Ectodermal cell (in vitro differentiated cells): ENCODE measurements at regions not wholly inside any gene's neighbourhood (a gene's known extent, or its start where the extent isn't known, plus 50 kb on each side); places are given as distances from the start of the nearest gene placed in this dataset.
"Not testable (repeated sequence)": the region's sequence is repeated elsewhere in the genome, so short reads cannot be mapped to it uniquely, and the experiment has no call there.

Experiments
- H3K27ac ChIP-seq: 2 replicates; pipeline ENCODE4 v1.7.0; 2013; ENCODE audit warnings: mild to moderate bottlenecking, low read depth, low read length; ENCODE audit not compliant: insufficient read depth, poor library complexity, severe bottlenecking
- H3K27me3 ChIP-seq: 2 replicates; pipeline ENCODE4 v1.7.0; 2013; ENCODE audit warnings: mild to moderate bottlenecking, low read length; ENCODE audit not compliant: insufficient read depth, control insufficient read depth, poor library complexity, severe bottlenecking
- H3K36me3 ChIP-seq: one replicate; pipeline ENCODE4 v1.7.0; 2013; ENCODE audit warnings: low read length; ENCODE audit not compliant: control insufficient read depth, insufficient read depth
- H3K4me1 ChIP-seq: one replicate; pipeline ENCODE4 v1.7.0; 2013; ENCODE audit warnings: low read length; ENCODE audit not compliant: control insufficient read depth, insufficient read depth
- H3K4me3 ChIP-seq: 2 replicates; pipeline ENCODE4 v1.7.0; 2013; ENCODE audit warnings: low read depth, low read length, control low read depth; ENCODE audit not compliant: insufficient read depth
- H3K9me3 ChIP-seq: 2 replicates; pipeline ENCODE4 v1.7.0; 2013; ENCODE audit warnings: mild to moderate bottlenecking, low read length, moderate library complexity; ENCODE audit not compliant: control insufficient read depth
- WGBS, 2 experiments: methylation state at CpG; one replicate each; pipeline ENCODE4 v1.1.7; 2013; ENCODE audit warnings: missing lambda C conversion rate in 2 of 2; 5-methylcytosine and 5-hydroxymethylcytosine counted together

- no peaks in the 10 kb centered on the region for H3K36me3 ChIP-seq
- H3K9me3 ChIP-seq = no peaks in the 10 kb centered on the region
- WGBS, 2 experiments = 64% methylated on average over 13 of the region's 13 CpGs
- H3K27me3 ChIP-seq = no peaks in the 10 kb centered on the region
- H3K4me3 ChIP-seq = no peak overlapping the region
- H3K4me1 ChIP-seq = peaks cover 7% of the 10 kb centered on the region
- H3K27ac ChIP-seq = no peak overlapping the region
These were observed 79.4 kb downstream of the IGLL1 start for GRCh38 chr22:23500508-23501260.

GRCh38 chr22:23499845-23500500 lies 80.1 kb downstream of the IGLL1 start:
- no peaks in the 10 kb centered on the region for H3K27me3 ChIP-seq
- H3K36me3 ChIP-seq = no peaks in the 10 kb centered on the region
- H3K9me3 ChIP-seq = no peaks in the 10 kb centered on the region
- H3K4me1 ChIP-seq = peaks cover 7% of the 10 kb centered on the region
- no peak overlapping the region for H3K4me3 ChIP-seq
- no peak overlapping the region for H3K27ac ChIP-seq
- WGBS, 2 experiments = 87% methylated on average over 8 of the region's 8 CpGs

DNA sequence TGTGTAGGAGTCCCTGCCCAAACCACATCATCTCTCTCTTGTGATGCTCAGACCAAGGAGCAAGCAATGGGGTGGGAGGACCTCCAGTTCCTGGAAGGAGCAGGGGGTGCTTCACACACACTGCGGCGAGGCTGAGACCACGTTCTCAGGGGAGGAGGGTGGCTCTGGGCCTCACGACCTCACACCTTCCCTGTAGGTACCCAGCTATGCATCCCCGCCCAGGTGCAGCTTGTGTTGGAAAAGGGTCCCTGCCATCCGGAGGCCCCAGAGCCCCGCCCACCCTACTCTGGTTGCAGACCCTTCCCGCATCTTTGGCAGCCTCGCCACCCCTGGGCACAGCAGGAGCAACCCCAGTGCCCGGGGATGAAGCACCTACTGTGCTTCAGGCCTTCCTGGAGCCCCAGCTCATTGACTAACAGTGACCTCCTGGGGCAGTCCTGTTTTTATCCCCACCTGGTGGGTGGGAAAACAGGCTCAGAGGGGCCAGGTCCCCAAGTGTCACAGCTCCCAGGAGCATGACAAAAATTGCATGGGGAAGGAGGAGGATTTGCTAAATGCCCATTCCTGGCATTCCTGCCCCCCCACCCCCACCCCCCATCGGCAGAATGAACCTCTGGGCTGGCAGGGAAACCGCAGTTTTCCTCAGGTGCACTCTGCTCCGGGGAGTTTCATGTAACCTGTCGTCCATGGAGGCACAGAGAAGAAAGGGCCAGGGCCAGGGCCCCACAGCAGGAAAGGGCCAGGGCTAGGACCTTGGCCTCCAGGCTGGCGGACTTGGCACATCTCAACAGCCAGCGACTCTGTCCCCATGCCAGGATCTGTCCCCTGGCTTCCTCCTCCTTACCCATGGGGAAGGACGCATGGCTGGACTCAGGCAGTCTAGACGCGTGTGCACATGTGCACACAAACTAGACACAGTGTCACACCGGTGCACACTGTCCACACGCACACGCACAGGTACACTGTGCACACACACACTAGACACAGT lies 81.0 kb downstream of the IGLL1 start:
- H3K27ac ChIP-seq = no peak overlapping the region
- WGBS, 2 experiments = 66% methylated on average over 22 of the region's 22 CpGs
- H3K9me3 ChIP-seq = no peaks in the 10 kb centered on the region
- peaks cover 7% of the 10 kb centered on the region for H3K4me1 ChIP-seq
- H3K27me3 ChIP-seq = no peaks in the 10 kb centered on the region
- no peaks in the 10 kb centered on the region for H3K36me3 ChIP-seq
- no peak overlapping the region for H3K4me3 ChIP-seq

GRCh38 chr22:23497889-23498288 lies 82.2 kb downstream of the IGLL1 start:
- not testable (repeated sequence) for H3K4me1 ChIP-seq, H3K27me3 ChIP-seq, H3K4me3 ChIP-seq, H3K27ac ChIP-seq, H3K9me3 ChIP-seq, H3K36me3 ChIP-seq
- 90 to 91% methylated on average over 6 of the region's 6 CpGs for WGBS, 2 experiments

- peaks cover 7% of the 10 kb centered on the region for H3K4me1 ChIP-seq
- WGBS, 2 experiments = 87 to 90% methylated on average over 6 of the region's 6 CpGs
These were observed 82.8 kb downstream of the IGLL1 start for GRCh38 chr22:23497016-23497885.

GRCh38 chr22:23496445-23496833 lies 83.7 kb downstream of the IGLL1 start:
- no peak overlapping the region for H3K4me3 ChIP-seq
- no peaks in the 10 kb centered on the region for H3K27me3 ChIP-seq
- H3K36me3 ChIP-seq = no peaks in the 10 kb centered on the region
- H3K9me3 ChIP-seq = no peaks in the 10 kb centered on the region
- no peak overlapping the region for H3K27ac ChIP-seq
- peaks cover 7% of the 10 kb centered on the region for H3K4me1 ChIP-seq
- WGBS, 2 experiments = 77 to 79% methylated on average over 3 of the region's 3 CpGs

More at GRCh38 chr22:23497016-23497885, 82.8 kb downstream of the IGLL1 start:
- Histone ChIP-seq H3K27me3 (no peaks in the 10 kb centered on the region), H3K36me3 (no peaks in the 10 kb centered on the region), H3K27ac (no peak overlapping the region), H3K4me3 (no peak overlapping the region), H3K9me3 (no peaks in the 10 kb centered on the region)

DNA sequence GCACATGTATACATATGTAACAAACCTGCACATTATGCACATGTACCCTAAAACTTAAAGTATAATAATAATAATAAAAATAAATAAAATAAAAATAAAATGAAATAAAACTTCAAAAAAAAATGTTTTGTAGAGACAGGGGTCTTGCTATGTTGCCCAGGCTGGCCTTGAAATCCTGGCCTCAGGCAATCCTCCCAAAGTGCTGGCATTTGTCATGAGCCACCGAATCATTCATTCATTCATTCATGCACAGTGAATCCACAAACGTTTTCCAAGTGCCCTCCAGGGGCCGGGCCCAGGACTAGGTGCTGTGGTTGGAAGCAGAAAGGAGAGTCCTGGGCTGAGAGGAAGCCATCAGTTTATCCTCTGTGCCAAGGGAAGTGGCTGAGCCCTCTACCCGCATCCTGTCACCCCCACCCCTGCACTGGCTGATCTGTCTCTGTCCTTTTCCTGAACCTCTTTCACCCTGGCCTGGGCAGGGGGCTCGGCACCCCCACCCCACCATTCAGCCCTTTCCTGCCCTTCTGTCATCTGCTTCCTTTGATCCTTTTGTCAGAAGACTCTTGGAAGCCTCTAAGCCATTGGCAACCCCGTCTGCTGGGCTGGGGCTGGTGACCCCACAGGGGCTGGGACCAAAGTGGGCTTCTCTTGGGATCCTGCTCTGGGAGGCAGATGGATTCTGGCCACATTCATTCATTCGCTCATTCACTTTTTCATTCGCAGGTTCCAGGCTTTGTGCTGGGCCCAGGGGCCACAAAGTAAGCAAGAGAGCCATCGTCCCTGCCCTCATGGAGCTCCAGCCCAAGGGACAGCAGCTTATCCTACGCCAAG lies 84.3 kb downstream of the IGLL1 start:
- WGBS, 2 experiments = 65 to 68% methylated on average over 10 of the region's 10 CpGs
- H3K27me3 ChIP-seq = no peaks in the 10 kb centered on the region

GRCh38 chr22:23494930-23495266 lies 85.2 kb downstream of the IGLL1 start:
- WGBS, 2 experiments = 95 to 96% methylated on average over 1 of the region's 1 CpG
- Histone ChIP-seq H3K27ac (no peak overlapping the region), H3K27me3 (no peaks in the 10 kb centered on the region), H3K36me3 (no peaks in the 10 kb centered on the region), H3K9me3 (no peaks in the 10 kb centered on the region), H3K4me1 (peaks cover 3% of the 10 kb centered on the region), H3K4me3 (no peak overlapping the region)

More for the DNA sequence above, 84.3 kb downstream of the IGLL1 start:
- H3K27ac ChIP-seq = no peak overlapping the region
- H3K36me3 ChIP-seq = no peaks in the 10 kb centered on the region
- no peaks in the 10 kb centered on the region for H3K9me3 ChIP-seq
- H3K4me1 ChIP-seq = peaks cover 7% of the 10 kb centered on the region
- H3K4me3 ChIP-seq = no peak overlapping the region

DNA sequence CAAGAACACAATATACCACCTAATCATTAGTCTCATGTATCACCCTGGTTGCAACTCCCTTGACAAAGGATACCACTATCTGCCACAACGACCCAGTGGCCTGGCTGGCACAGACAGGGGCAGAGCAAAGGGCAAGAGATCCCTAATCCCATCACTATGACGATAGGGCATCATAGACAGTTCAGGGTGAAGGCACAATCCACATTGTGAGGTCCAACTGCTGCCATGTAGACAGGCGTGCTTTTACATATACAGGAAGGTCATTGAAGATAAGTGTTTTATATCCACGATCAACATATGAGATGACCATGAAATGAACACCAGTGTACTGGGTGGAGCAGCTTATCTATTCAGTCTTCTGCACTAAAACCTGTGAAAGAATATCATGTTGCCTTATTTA lies 94.6 kb downstream of the IGLL1 start:
- H3K4me3 ChIP-seq = no peak overlapping the region
- no peak overlapping the region for H3K27ac ChIP-seq
- no peaks in the 10 kb centered on the region for H3K36me3 ChIP-seq
- no peaks in the 10 kb centered on the region for H3K4me1 ChIP-seq
- H3K9me3 ChIP-seq = no peaks in the 10 kb centered on the region
- no peaks in the 10 kb centered on the region for H3K27me3 ChIP-seq
- 90 to 98% methylated on average over 4 of the region's 4 CpGs for WGBS, 2 experiments
